Adrenal gland (tissue), 5 donors: ENCODE measurements at regions not wholly inside any gene's neighbourhood (a gene's known extent, or its start where the extent isn't known, plus 50 kb on each side); places are given as distances from the start of the nearest gene placed in this dataset.

Source experiments
- POLR2A ChIP-seq, 2 donors: fragments of 450-650 bp; IDR thresholded peaks; one replicate each; pipeline ENCODE4 v1.6.1; 2017; ENCODE audit warnings: antibody characterized with exemption in 2 of 2, mild to moderate bottlenecking in 2 of 2, moderate library complexity in 1 of 2
- TF ChIP-seq, protein P1 (sequence below), 6 experiments: fragments of 450-650 bp in 4 of 6; fragments of 200-600 bp in 2 of 6; sonication (generic) in 1 of 6; IDR thresholded peaks; 1 replicate in 5 of 6; 2 replicates in 1 of 6; pipeline versions ENCODE4 v1.5.1 to v1.8.0; 2016 to 2021; ENCODE audit warnings: antibody characterized with exemption in 6 of 6, mild to moderate bottlenecking in 2 of 6, moderate library complexity in 1 of 6
- donor health status: DM: no; HTN: no; CAD: no.

DNA sequence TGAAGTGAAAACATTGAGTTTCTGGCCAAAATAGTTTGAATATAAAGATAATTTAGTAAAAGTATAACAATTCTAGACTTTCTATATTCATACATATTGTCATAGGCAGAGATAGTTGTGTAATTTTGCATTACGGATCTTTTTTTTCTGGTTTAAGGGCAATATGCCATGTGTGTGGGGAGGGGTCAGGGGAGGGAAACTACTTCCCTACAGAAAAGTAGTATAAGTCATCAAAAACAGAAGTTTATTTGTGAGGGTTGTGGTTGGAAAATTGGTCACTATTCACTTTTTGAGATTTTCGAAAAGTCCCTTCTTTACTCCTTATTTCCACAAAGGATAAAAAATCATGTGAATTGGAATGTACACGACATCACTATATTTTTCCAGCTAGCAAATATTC is 288.2 kb upstream of the PREP start:
- TF ChIP-seq, protein P1, sequence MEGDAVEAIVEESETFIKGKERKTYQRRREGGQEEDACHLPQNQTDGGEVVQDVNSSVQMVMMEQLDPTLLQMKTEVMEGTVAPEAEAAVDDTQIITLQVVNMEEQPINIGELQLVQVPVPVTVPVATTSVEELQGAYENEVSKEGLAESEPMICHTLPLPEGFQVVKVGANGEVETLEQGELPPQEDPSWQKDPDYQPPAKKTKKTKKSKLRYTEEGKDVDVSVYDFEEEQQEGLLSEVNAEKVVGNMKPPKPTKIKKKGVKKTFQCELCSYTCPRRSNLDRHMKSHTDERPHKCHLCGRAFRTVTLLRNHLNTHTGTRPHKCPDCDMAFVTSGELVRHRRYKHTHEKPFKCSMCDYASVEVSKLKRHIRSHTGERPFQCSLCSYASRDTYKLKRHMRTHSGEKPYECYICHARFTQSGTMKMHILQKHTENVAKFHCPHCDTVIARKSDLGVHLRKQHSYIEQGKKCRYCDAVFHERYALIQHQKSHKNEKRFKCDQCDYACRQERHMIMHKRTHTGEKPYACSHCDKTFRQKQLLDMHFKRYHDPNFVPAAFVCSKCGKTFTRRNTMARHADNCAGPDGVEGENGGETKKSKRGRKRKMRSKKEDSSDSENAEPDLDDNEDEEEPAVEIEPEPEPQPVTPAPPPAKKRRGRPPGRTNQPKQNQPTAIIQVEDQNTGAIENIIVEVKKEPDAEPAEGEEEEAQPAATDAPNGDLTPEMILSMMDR (IDR thresholded peaks at IDR 0.05): no peak
- no peak for TF ChIP-seq POLR2A (IDR thresholded peaks at IDR 0.05)
